Mesenchymal stem cell (in vitro differentiated cells and primary cell): ENCODE measurements at regions not wholly inside any gene's neighbourhood (a gene's known extent, or its start where the extent isn't known, plus 50 kb on each side); places are given as distances from the start of the nearest gene placed in this dataset.

ENCODE experiments used
- DNase-seq: peaks from one replicate; pipeline ENCODE4 v3.0.0-alpha.2; 2013
- H2AFZ ChIP-seq: one replicate; pipeline ENCODE4 v1.6.1; 2013; ENCODE audit warnings: low read depth, mild to moderate bottlenecking, control low read depth, inconsistent platforms, low read length, moderate library complexity
- H2AK5ac ChIP-seq: 2 replicates; pipeline ENCODE4 v1.6.1; 2013; ENCODE audit warnings: low read length, moderate library complexity, mild to moderate bottlenecking, inconsistent platforms; ENCODE audit not compliant: severe bottlenecking
- H2BK120ac ChIP-seq: one replicate; pipeline ENCODE4 v1.6.1; 2013; ENCODE audit warnings: low read depth, mild to moderate bottlenecking, inconsistent platforms, low read length, moderate library complexity
- H2BK12ac ChIP-seq, 2 experiments: one replicate each; pipeline ENCODE4 v1.6.1; 2013; ENCODE audit warnings: inconsistent platforms in 2 of 2, low read length in 2 of 2, mild to moderate bottlenecking in 2 of 2, moderate library complexity in 2 of 2, control low read depth in 1 of 2
- H2BK15ac ChIP-seq: one replicate; pipeline ENCODE4 v1.6.1; 2013; ENCODE audit warnings: mild to moderate bottlenecking, low read depth, inconsistent platforms; ENCODE audit not compliant: poor library complexity, severe bottlenecking
- H2BK5ac ChIP-seq: 2 replicates; pipeline ENCODE4 v1.6.1; 2013; ENCODE audit warnings: low read depth, mild to moderate bottlenecking, low read length, control low read depth, inconsistent platforms; ENCODE audit not compliant: poor library complexity, severe bottlenecking
- H3K14ac ChIP-seq, 2 experiments: one replicate each; pipeline ENCODE4 v1.6.1; 2013; ENCODE audit warnings: inconsistent platforms in 2 of 2, low read length in 2 of 2, control low read depth in 1 of 2, mild to moderate bottlenecking in 1 of 2, moderate library complexity in 1 of 2
- H3K18ac ChIP-seq, 2 experiments: one replicate each; pipeline ENCODE4 v1.6.1; 2013; ENCODE audit warnings: inconsistent platforms in 2 of 2, low read length in 2 of 2, control low read depth in 1 of 2, low read depth in 1 of 2, mild to moderate bottlenecking in 1 of 2
- H3K23ac ChIP-seq, 2 experiments: one replicate each; pipeline ENCODE4 v1.6.1; 2013; ENCODE audit warnings: inconsistent platforms in 2 of 2, low read length in 2 of 2, mild to moderate bottlenecking in 2 of 2, moderate library complexity in 2 of 2, control low read depth in 1 of 2
- H3K27ac ChIP-seq: 2 replicates; pipeline ENCODE4 v1.5.1; 2013; ENCODE audit warnings: mild to moderate bottlenecking, moderate library complexity, low read length, control low read depth, inconsistent platforms; ENCODE audit not compliant: poor library complexity, severe bottlenecking
- H3K27me3 ChIP-seq, 2 experiments: 2 replicates each; pipeline versions ENCODE4 v1.6.1 to v1.7.0; 2013; ENCODE audit warnings: low read length in 2 of 2, mild to moderate bottlenecking in 2 of 2, moderate library complexity in 2 of 2, control low read depth in 1 of 2, inconsistent platforms in 1 of 2; ENCODE audit not compliant: control insufficient read depth in 1 of 2, insufficient read depth in 1 of 2
- H3K36me3 ChIP-seq, 2 experiments: 2 replicates each; pipeline versions ENCODE4 v1.6.1 to v1.7.0; 2013; ENCODE audit warnings: low read length in 2 of 2, control low read depth in 1 of 2, inconsistent platforms in 1 of 2, low read depth in 1 of 2, mild to moderate bottlenecking in 1 of 2; ENCODE audit not compliant: insufficient read depth in 2 of 2, control insufficient read depth in 1 of 2
- H3K4ac ChIP-seq, 2 experiments: one replicate each; pipeline ENCODE4 v1.6.1; 2013; ENCODE audit warnings: inconsistent platforms in 2 of 2, low read length in 2 of 2, mild to moderate bottlenecking in 2 of 2, moderate library complexity in 2 of 2, control low read depth in 1 of 2, low read depth in 1 of 2
- H3K4me1 ChIP-seq: 2 replicates; pipeline ENCODE4 v1.6.1; 2013; ENCODE audit warnings: low read depth, low read length, control low read depth; ENCODE audit not compliant: control insufficient read depth, insufficient read depth
- H3K4me2 ChIP-seq: 2 replicates; pipeline ENCODE4 v1.6.1; 2013; ENCODE audit warnings: low read length, mild to moderate bottlenecking, inconsistent platforms; ENCODE audit not compliant: poor library complexity, severe bottlenecking
- H3K4me3 ChIP-seq, 2 experiments: 2 replicates each; pipeline versions ENCODE4 v1.5.1 to v1.7.0; 2013; ENCODE audit warnings: low read length in 2 of 2, mild to moderate bottlenecking in 2 of 2, control low read depth in 1 of 2, low read depth in 1 of 2; ENCODE audit not compliant: insufficient read depth in 1 of 2
- H3K79me1 ChIP-seq: replicated peaks from 2 replicates; pipeline ENCODE4 v1.6.1; 2013; ENCODE audit warnings: mild to moderate bottlenecking, control low read depth, low read length, inconsistent platforms; ENCODE audit not compliant: poor library complexity, severe bottlenecking
- H3K9ac ChIP-seq: 2 replicates; pipeline ENCODE4 v1.7.0; 2013; ENCODE audit warnings: mild to moderate bottlenecking, low read length, moderate library complexity
- H3K9me3 ChIP-seq: 2 replicates; pipeline ENCODE4 v1.7.0; 2013; ENCODE audit warnings: mild to moderate bottlenecking, low read length; ENCODE audit not compliant: control insufficient read depth
- H4K8ac ChIP-seq: one replicate; pipeline ENCODE4 v1.6.1; 2013; ENCODE audit warnings: inconsistent platforms, mild to moderate bottlenecking, low read length, moderate library complexity
- H4K91ac ChIP-seq: one replicate; pipeline ENCODE4 v1.6.1; 2013; ENCODE audit warnings: mild to moderate bottlenecking, low read length, inconsistent platforms
- WGBS: methylation state at CpG from one replicate; pipeline ENCODE4 v1.1.7; 2013; ENCODE audit warnings: mixed read lengths; 5-methylcytosine and 5-hydroxymethylcytosine counted together

DNA sequence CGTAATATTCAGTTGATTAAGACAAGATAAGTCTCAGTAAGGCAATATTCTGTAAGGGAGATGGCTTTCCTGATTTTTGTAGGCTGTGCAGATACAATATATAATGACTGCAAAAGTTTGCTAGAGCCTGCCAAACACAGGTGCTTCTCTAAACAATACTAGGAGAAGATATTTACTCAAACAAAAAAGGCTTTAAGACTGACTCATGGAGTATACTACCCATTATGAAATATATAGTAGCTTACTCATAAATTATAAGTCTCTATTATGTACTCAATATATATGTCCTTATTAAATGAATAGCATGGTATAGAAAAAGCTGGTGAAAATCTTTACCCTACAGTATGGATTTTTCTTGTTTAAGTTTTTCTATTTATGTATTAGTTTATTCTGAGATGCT, 93.2 kb upstream of the IL15 start:
- no peaks in the 10 kb centered on the region for H3K79me1 ChIP-seq
- H3K4me2 ChIP-seq: no peak overlapping the region
- H3K23ac ChIP-seq: no peak overlapping the region
- no peak overlapping the region for H2BK120ac ChIP-seq
- H3K9ac ChIP-seq: no peak overlapping the region
- no peak overlapping the region for H4K8ac ChIP-seq
- no peak overlapping the region for H3K4ac ChIP-seq
- H3K4me3 ChIP-seq: no peak overlapping the region
- no CpG with 5 or more reads among the region's 1 CpG for WGBS
- no peak overlapping the region for H4K91ac ChIP-seq
- no peaks in the 10 kb centered on the region for H3K36me3 ChIP-seq
- H2BK12ac ChIP-seq: no peak overlapping the region
- H2AK5ac ChIP-seq: no peak overlapping the region
- H3K14ac ChIP-seq: no peak overlapping the region
- DNase-seq: no peak
- peaks cover 12% of the 10 kb centered on the region for H3K9me3 ChIP-seq
- H2BK15ac ChIP-seq: no peak overlapping the region
- no peaks in the 10 kb centered on the region for H3K27me3 ChIP-seq
- no peak overlapping the region for H2BK5ac ChIP-seq
- H3K27ac ChIP-seq: no peak overlapping the region
- no peak overlapping the region for H2AFZ ChIP-seq
- no peak overlapping the region for H3K18ac ChIP-seq
- H3K4me1 ChIP-seq: no peaks in the 10 kb centered on the region

DNA sequence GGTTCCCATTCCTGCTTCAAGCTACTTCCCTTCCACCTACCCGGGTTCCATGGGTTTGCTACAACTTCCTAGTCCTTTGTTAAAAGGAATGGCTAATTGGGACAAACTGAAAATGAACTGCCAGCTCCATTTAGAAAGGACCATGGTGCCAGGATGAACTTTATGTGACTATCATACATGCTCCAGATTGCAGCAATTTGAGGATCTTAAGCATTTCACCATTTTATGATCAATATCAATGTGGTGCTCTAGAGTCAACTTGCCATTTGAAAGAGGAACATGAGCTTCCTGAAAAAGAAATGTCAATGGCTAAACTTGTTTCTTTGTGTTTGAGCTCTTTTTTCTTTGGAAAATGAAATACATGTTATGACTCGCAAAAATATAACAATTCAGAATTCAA, 92.7 kb upstream of the IL15 start:
- H2BK120ac ChIP-seq: no peak overlapping the region
- no peak overlapping the region for H3K4me2 ChIP-seq
- H3K79me1 ChIP-seq: no peaks in the 10 kb centered on the region
- H3K9me3 ChIP-seq: peaks cover 7% of the 10 kb centered on the region
- H3K14ac ChIP-seq: no peak overlapping the region
- no peak overlapping the region for H2BK15ac ChIP-seq
- H3K27me3 ChIP-seq: no peaks in the 10 kb centered on the region
- no peak overlapping the region for H2AK5ac ChIP-seq
- H3K18ac ChIP-seq: no peak overlapping the region
- H4K91ac ChIP-seq: no peak overlapping the region
- no peak overlapping the region for H3K4me3 ChIP-seq
- H2BK5ac ChIP-seq: no peak overlapping the region
- no peaks in the 10 kb centered on the region for H3K4me1 ChIP-seq
- no peaks in the 10 kb centered on the region for H3K36me3 ChIP-seq
- no peak overlapping the region for H4K8ac ChIP-seq
- H3K9ac ChIP-seq: no peak overlapping the region
- no peak overlapping the region for H3K23ac ChIP-seq
- H3K27ac ChIP-seq: no peak overlapping the region
- no peak overlapping the region for H2AFZ ChIP-seq
- H3K4ac ChIP-seq: no peak overlapping the region
- WGBS: 90% methylated on average over 1 of the region's 2 CpGs
- no peak for DNase-seq
- H2BK12ac ChIP-seq: no peak overlapping the region

GRCh38 chr4:141548791-141549190, 87.6 kb upstream of the IL15 start:
- Histone ChIP-seq H3K14ac (no peak overlapping the region), H3K18ac (no peak overlapping the region), H2BK12ac (no peak overlapping the region), H2BK5ac (no peak overlapping the region), H3K36me3 (no peaks in the 10 kb centered on the region), H2BK15ac (no peak overlapping the region), H4K91ac (no peak overlapping the region), H3K27ac (no peak overlapping the region), H2AK5ac (no peak overlapping the region), H3K4me1 (no peaks in the 10 kb centered on the region), H2AFZ (no peak overlapping the region), H4K8ac (no peak overlapping the region), H3K9ac (no peak overlapping the region), H3K23ac (no peak overlapping the region), H3K27me3 (no peaks in the 10 kb centered on the region), H3K4me3 (no peak overlapping the region), H3K4me2 (no peak overlapping the region), H3K4ac (no peak overlapping the region), H3K9me3 (no peaks in the 10 kb centered on the region), H3K79me1 (no peaks in the 10 kb centered on the region), H2BK120ac (no peak overlapping the region)
- peak; percentile 6 for DNase-seq

DNA sequence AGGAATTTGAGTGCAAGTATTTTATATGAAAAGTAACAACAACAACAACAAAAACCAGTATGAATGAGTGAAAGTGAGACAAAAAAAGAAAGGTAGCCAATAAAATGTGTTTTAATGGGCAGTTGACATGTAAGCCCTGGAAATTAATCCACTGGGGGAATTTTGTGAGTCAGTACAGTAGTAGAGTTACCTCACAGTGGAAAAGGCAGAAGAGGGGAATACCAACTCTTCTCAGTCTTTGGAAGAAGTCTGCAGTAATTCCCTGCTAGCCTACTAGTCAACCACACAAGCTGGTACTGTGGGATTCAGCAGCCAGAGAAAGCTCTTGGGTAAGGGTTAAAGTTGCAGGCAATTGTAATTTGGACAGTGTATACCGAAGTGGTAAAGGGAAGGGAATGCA, 76.3 kb upstream of the IL15 start:
- Histone ChIP-seq H3K23ac (no peak overlapping the region), H3K79me1 (no peaks in the 10 kb centered on the region), H2BK5ac (no peak overlapping the region), H3K18ac (no peak overlapping the region), H4K91ac (no peak overlapping the region), H3K4me3 (no peak overlapping the region), H3K4me2 (no peak overlapping the region), H2BK120ac (no peak overlapping the region), H3K9ac (no peak overlapping the region), H3K4me1 (peaks cover 2% of the 10 kb centered on the region), H3K4ac (no peak overlapping the region), H2BK12ac (no peak overlapping the region), H3K9me3 (no peaks in the 10 kb centered on the region), H4K8ac (no peak overlapping the region), H3K36me3 (no peaks in the 10 kb centered on the region), H3K27me3 (no peaks in the 10 kb centered on the region), H3K14ac (no peak overlapping the region), H2AK5ac (no peak overlapping the region), H2BK15ac (no peak overlapping the region), H3K27ac (no peak overlapping the region), H2AFZ (no peak overlapping the region)
- no CpG with 5 or more reads among the region's 1 CpG for WGBS
- DNase-seq: no peak
